Left ventricle myocardium inferior (tissue), 1 donor: ENCODE measurements at regions not wholly inside any gene's neighbourhood (a gene's known extent, or its start where the extent isn't known, plus 50 kb on each side); places are given as distances from the start of the nearest gene placed in this dataset.

ENCODE experiments used
- DNase-seq: peaks from one replicate; pipeline ENCODE4 v3.0.0-alpha.2; 2020
- H3K27ac ChIP-seq: fragments of 200-600 bp; replicated peaks from 2 replicates; pipeline ENCODE4 v1.8.0; 2021
- H3K27me3 ChIP-seq: fragments of 200-600 bp; 2 replicates; pipeline ENCODE4 v1.8.0; 2021; ENCODE audit warnings: low read depth
- H3K36me3 ChIP-seq: fragments of 200-600 bp; 2 replicates; pipeline ENCODE4 v1.8.0; 2021
- H3K4me1 ChIP-seq: fragments of 200-600 bp; 2 replicates; pipeline ENCODE4 v1.8.0; 2021
- H3K4me3 ChIP-seq: fragments of 200-600 bp; 2 replicates; pipeline ENCODE4 v1.8.0; 2021; ENCODE audit warnings: mild to moderate bottlenecking, moderate library complexity
- H3K9me3 ChIP-seq: fragments of 200-600 bp; replicated peaks from 2 replicates; pipeline ENCODE4 v1.8.0; 2021
- intact Hi-C: fragments of 100-400 bp; cut with micrococcal nuclease; formaldehyde crosslinking; loops from one replicate; pipeline ENCODE4 v1.11.0; 2022
- TF ChIP-seq, protein P1 (sequence below): fragments of 200-600 bp; IDR thresholded peaks from 2 replicates; pipeline ENCODE4 v1.8.0; 2021; ENCODE audit warnings: antibody characterized with exemption, mild to moderate bottlenecking, borderline replicate concordance
- donor health status: DM: no; HTN: yes; CAD: no; lungs with severe emphysema.

GRCh38 chr1:30399026-30399425 lies 324.4 kb downstream of the MATN1 start:
- TF ChIP-seq, protein P1, sequence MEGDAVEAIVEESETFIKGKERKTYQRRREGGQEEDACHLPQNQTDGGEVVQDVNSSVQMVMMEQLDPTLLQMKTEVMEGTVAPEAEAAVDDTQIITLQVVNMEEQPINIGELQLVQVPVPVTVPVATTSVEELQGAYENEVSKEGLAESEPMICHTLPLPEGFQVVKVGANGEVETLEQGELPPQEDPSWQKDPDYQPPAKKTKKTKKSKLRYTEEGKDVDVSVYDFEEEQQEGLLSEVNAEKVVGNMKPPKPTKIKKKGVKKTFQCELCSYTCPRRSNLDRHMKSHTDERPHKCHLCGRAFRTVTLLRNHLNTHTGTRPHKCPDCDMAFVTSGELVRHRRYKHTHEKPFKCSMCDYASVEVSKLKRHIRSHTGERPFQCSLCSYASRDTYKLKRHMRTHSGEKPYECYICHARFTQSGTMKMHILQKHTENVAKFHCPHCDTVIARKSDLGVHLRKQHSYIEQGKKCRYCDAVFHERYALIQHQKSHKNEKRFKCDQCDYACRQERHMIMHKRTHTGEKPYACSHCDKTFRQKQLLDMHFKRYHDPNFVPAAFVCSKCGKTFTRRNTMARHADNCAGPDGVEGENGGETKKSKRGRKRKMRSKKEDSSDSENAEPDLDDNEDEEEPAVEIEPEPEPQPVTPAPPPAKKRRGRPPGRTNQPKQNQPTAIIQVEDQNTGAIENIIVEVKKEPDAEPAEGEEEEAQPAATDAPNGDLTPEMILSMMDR = no peak
- no peaks in the 10 kb centered on the region for H3K36me3 ChIP-seq
- H3K4me1 ChIP-seq = no peaks in the 10 kb centered on the region
- no peaks in the 10 kb centered on the region for H3K9me3 ChIP-seq
- DNase-seq = no peak
- intact Hi-C loops = no loop called here
- no peak overlapping the region for H3K4me3 ChIP-seq
- H3K27me3 ChIP-seq = peaks cover 7% of the 10 kb centered on the region
- no peak overlapping the region for H3K27ac ChIP-seq

DNA sequence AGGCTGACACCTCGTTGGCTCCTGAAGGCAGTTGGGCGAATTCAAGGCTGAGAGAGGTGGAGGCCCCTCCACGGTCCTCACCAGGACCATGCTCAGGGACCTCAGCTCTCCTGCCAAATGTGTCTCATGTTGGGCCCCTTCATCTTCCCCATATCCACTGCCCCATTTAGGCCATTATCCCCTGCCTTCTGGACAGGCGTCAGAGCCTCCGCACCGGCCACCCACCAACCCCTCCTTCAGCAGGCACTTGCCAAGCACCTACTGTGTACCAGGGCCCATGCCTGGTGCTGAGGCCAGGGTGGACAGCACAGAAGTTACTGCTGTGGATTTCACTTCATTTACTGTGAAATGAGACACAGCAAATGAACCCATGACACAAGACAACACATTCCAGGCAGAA lies 325.8 kb downstream of the MATN1 start:
- Histone ChIP-seq H3K9me3 (no peaks in the 10 kb centered on the region), H3K4me3 (no peak overlapping the region), H3K27me3 (peaks cover 7% of the 10 kb centered on the region), H3K27ac (no peak overlapping the region), H3K36me3 (no peaks in the 10 kb centered on the region), H3K4me1 (no peaks in the 10 kb centered on the region)
- no peak for DNase-seq
- intact Hi-C loops = no loop called here
- TF ChIP-seq, protein P1 = no peak

- intact Hi-C loops = no loop called here
- H3K9me3 ChIP-seq = no peaks in the 10 kb centered on the region
- H3K4me3 ChIP-seq = no peak overlapping the region
Observed at GRCh38 chr1:30395631-30396030, 327.8 kb downstream of the MATN1 start.

DNA sequence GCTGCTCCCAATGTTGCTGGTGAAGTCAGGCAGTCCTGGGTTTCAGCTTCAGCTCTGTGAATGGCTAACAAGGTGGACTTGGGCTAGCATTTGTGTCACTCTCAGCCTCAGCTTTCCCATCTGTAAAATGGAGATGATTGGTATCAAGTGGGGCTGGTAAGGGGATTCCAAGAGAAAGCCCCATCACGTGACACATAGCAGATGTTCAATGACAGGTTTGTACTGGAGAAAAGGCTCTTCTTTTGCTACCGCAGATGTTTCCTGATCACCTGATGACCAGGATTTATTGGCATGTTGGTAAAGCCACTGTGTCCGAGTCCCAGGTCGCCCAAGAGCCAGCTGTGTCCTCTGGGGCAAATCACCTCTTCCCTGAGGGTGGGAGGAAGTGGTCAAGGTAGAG lies 335.0 kb downstream of the MATN1 start:
- Histone ChIP-seq H3K4me3 (no peak overlapping the region), H3K27me3 (peaks cover 63% of the 10 kb centered on the region), H3K27ac (no peak overlapping the region), H3K9me3 (no peaks in the 10 kb centered on the region), H3K4me1 (no peaks in the 10 kb centered on the region), H3K36me3 (no peaks in the 10 kb centered on the region)
- no peak for DNase-seq
- intact Hi-C loops = no loop called here
- TF ChIP-seq, protein P1 = no peak

More at GRCh38 chr1:30395631-30396030, 327.8 kb downstream of the MATN1 start:
- Histone ChIP-seq H3K27me3 (peaks cover 9% of the 10 kb centered on the region), H3K4me1 (no peaks in the 10 kb centered on the region), H3K36me3 (no peaks in the 10 kb centered on the region), H3K27ac (no peak overlapping the region)
- no peak for DNase-seq
- TF ChIP-seq, protein P1 = no peak

DNA sequence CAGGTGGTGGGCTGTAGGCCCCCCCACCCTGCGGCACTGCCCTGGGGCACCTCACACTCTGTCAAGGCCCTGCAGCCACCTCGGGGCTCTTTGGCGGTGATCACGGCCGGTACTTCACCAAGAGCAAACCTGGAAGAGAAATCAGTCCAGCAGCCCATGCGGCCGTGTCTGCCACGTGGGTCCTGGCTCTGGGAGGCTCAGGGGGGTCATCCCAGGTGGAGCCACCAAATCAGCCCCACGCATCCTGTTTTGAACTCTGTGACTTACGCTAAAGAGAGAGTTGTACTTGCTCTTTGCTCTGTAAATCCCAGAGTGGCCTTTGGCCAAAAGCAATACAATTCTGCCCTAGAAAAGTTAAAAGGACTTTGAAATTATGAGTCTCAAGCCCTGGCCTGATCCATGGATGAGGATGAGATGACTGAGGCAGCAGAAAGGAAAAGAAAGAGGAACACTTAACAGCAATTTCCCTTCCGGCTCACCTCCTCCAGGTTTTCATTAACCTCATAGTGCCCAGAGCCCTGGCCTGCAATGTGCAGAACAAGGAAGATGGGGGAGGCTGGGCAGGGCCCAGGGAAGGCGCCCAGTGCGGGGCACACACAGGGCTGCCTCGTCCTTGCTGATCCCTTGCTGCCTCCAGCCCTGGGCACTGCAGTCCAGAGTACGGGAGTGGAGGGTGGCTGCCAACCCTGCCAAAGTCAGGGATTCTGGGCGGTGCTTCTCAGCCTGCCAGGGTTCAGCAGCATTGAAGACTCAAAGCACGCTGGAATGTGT lies 337.0 kb downstream of the MATN1 start:
- Histone ChIP-seq H3K4me3 (no peak overlapping the region), H3K36me3 (no peaks in the 10 kb centered on the region), H3K27me3 (peaks cover 84% of the 10 kb centered on the region), H3K4me1 (no peaks in the 10 kb centered on the region), H3K27ac (no peak overlapping the region), H3K9me3 (no peaks in the 10 kb centered on the region)
- DNase-seq = no peak
- intact Hi-C loops = no loop called here
- TF ChIP-seq, protein P1 = no peak
